ENCODE measurements at regions not wholly inside any gene's neighbourhood (a gene's known extent, or its start where the extent isn't known, plus 50 kb on each side); places are given as distances from the start of the nearest gene placed in this dataset.

DNA sequence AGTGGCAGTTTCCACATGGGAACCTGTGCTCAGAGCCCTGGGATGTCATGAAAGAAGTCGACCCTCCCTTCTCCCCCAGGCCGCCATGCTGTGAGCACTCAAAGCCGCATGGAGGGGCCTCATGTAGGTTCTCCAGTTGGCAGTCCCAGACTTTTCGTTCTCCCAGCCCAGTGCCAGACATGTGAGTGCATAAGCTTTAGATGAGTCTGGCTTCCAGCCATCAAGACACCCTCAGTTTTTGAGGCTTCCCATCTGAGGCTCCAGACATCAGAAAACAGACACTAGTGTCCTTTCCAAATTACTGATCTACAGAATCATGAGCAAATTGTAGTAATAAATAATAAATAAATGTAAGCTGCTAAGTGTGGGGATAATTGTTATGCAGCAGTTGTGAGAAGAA is 136.5 kb upstream of the AGBL1 start:
- Histone ChIP-seq H3K27me3 (ENCODE audit: control insufficient read depth, insufficient read depth, low read length) (no peaks in the 10 kb centered on the region), H3K4me3 (ENCODE audit: insufficient read depth, low read depth, low read length) (no peak overlapping the region), H3K36me3 (replicated peaks; ENCODE audit: control insufficient read depth, insufficient read depth, low read length) (no peaks in the 10 kb centered on the region)
- no peak for DNase-seq

DNA sequence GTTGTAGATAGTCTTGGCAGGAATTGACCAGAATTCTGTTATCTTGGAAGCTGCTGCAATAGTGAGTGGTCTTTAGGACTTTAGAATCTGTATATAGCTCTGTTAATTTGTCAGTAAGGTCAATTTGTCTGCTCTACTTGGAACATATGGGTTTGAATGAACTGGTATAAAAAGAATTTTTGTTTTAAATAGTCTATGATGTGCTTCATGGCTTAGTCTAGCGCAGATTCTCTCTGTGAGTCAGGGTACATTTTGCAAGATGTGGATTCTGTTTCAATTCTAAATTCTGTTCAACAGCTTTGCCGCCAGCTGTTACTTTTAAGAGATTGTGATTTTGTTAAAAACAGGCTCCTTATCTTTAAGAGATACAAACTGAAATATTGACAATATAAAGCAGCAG is 135.9 kb upstream of the AGBL1 start:
- no peaks in the 10 kb centered on the region for H3K36me3 ChIP-seq (replicated peaks; ENCODE audit: control insufficient read depth, insufficient read depth, low read length)
- no peak for DNase-seq
- no peak overlapping the region for H3K4me3 ChIP-seq (ENCODE audit: insufficient read depth, low read depth, low read length)
- no peaks in the 10 kb centered on the region for H3K27me3 ChIP-seq (ENCODE audit: control insufficient read depth, insufficient read depth, low read length)

- no peaks in the 10 kb centered on the region for H3K36me3 ChIP-seq (replicated peaks; ENCODE audit: control insufficient read depth, insufficient read depth, low read length)
- H3K4me3 ChIP-seq (ENCODE audit: insufficient read depth, low read depth, low read length), result no peak overlapping the region
- no peak for DNase-seq
- no peaks in the 10 kb centered on the region for H3K27me3 ChIP-seq (ENCODE audit: control insufficient read depth, insufficient read depth, low read length)
These were observed 132.7 kb upstream of the AGBL1 start for GRCh38 chr15:85947021-85947420.

- Histone ChIP-seq H3K27me3 (ENCODE audit: control insufficient read depth, insufficient read depth, low read length) (no peaks in the 10 kb centered on the region), H3K4me3 (ENCODE audit: insufficient read depth, low read depth, low read length) (no peak overlapping the region), H3K36me3 (replicated peaks; ENCODE audit: control insufficient read depth, insufficient read depth, low read length) (no peaks in the 10 kb centered on the region)
- no peak for DNase-seq
These were observed 131.7 kb upstream of the AGBL1 start for GRCh38 chr15:85947936-85948335.

DNA sequence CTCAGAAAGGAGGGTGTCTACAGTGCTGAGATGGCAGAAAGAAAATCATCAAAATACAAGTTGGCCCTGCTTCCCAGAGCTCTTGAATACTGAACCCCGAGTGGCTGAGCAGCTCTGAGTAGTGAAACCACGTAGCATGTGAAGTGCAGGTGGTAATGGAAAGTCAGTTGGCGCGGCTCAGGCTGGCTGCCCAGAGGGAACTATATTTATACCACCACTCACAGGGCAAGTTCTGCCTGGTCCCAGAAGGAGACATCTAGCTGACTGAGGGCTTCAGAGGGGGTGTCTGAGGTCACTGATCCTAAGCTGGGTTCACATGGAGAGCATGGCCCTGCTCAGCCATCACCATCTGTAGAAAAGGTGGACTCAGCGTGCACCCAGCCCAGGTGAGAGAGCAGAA is 129.6 kb upstream of the AGBL1 start:
- DNase-seq, result no peak
- Histone ChIP-seq H3K4me3 (ENCODE audit: insufficient read depth, low read depth, low read length) (no peak overlapping the region), H3K27me3 (ENCODE audit: control insufficient read depth, insufficient read depth, low read length) (no peaks in the 10 kb centered on the region), H3K36me3 (replicated peaks; ENCODE audit: control insufficient read depth, insufficient read depth, low read length) (no peaks in the 10 kb centered on the region)

DNA sequence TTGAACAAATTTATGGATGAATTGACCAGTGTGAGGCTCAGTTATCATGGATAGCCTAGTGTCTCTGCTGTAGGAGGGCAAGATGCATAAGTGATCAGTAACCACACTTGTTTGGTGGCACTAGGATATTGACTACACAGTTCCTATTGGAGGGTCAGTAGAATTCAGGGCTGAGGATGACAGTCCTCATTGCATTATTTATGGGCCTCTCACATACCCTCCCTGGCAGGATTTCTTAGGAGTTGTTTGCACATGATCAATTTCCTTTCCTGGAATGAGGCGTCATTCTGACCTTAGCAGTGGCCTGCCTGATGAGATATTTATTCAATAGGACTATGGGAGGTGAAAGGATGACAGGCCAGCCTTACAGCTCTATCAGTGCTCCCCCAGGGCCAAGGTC is 125.1 kb upstream of the AGBL1 start:
- H3K4me3 ChIP-seq (ENCODE audit: insufficient read depth, low read depth, low read length), result no peak overlapping the region
- no peaks in the 10 kb centered on the region for H3K36me3 ChIP-seq (replicated peaks; ENCODE audit: control insufficient read depth, insufficient read depth, low read length)
- DNase-seq, result no peak
- H3K27me3 ChIP-seq (ENCODE audit: control insufficient read depth, insufficient read depth, low read length), result no peaks in the 10 kb centered on the region

DNA sequence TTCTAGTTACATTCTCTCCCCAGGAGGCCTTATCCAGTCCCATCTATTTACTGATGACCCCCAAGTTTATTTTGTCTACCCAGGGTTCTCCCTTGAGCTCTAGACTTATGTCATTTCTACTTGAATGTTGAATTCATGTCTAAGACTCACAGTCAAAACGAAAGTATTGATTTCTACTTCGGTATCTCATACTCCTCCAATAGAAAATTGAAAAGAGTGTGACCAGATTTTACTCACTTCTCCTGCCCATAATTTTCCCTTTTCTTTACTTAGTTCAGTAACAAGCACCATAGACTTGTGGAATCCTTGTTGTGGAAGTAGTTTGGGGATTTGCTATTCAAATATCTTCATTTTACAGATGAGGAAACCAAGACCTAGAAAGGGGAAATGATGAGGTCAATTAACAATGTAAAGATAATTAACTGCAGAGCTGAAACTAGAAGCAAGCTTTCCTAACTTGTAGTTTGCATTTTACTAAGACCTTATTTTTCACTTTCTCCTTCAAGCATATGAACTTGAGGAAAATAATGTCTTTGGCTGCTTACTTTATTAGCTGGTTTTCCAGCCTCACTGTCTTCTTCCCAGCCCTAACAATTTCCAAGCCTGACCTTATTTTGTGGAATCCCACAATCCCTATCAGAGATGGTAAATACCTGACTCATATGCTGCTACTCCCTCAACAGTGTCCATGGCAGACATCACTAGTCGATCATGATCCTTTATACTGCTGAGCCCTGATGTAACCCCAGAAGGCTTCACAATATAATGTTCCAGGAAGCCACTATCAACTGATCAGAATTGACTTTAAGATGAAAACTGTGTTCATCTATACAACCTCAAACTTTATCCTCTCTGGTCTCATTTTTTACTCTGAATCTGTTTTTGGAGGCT is 123.9 kb upstream of the AGBL1 start:
- no peak overlapping the region for H3K4me3 ChIP-seq (ENCODE audit: insufficient read depth, low read depth, low read length)
- no peak for DNase-seq
- no peaks in the 10 kb centered on the region for H3K36me3 ChIP-seq (replicated peaks; ENCODE audit: control insufficient read depth, insufficient read depth, low read length)
- H3K27me3 ChIP-seq (ENCODE audit: control insufficient read depth, insufficient read depth, low read length), result no peaks in the 10 kb centered on the region

DNA sequence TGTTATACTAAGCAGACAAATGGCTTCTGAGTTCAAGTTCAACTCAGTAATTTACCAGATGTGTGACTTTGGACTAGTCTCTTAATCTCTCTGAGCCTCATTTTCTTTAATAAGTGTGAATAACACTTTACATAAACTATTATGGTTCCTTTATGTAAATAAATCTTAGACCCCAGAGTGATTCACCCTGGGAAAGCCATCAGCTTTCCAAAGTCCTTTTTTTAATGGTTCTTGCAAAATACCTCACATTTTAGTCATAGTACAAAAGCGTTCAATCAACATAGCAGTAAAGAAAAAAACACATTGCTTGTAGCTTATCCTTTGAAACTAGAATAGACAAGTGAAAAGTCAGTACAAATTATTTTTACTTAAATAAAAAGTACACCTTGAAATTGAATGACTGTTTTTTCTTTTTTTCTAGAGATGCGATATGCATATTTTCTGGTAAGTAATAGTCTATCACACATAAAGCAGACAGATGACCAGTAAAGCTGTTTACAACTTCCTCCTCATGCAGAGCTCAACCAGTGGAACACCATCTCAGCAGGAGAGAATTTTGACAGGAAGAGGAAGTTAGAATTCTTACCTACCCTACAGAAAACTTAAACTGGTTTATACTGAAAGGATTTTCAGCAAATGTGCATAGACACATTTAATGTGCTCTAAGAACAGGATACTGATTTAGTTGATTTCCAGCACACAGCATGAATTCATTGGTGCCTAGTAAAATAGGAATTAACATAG is 123.0 kb upstream of the AGBL1 start:
- H3K36me3 ChIP-seq (replicated peaks; ENCODE audit: control insufficient read depth, insufficient read depth, low read length), result no peaks in the 10 kb centered on the region
- no peak for DNase-seq
- no peak overlapping the region for H3K4me3 ChIP-seq (ENCODE audit: insufficient read depth, low read depth, low read length)
- H3K27me3 ChIP-seq (ENCODE audit: control insufficient read depth, insufficient read depth, low read length), result no peaks in the 10 kb centered on the region

DNA sequence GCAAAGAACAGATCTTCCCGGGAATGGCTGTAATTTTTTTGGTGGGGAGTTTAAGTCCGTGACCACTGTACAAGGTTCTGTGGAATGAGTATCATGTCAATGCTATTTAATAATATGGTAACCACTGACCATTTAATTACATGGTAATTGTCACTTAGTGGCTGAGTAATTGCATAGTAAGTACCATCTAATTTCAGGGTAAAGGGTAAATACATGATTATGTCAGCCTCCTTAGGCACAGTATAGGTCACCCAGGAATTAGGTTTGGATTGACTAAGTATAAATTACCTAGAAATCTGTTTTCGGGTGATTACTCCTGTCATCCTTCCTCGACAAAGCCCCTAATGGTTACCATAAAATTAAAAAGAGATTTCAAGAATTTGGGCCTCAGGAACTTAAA is 120.1 kb upstream of the AGBL1 start:
- H3K4me3 ChIP-seq (ENCODE audit: insufficient read depth, low read depth, low read length), result no peak overlapping the region
- H3K27me3 ChIP-seq (ENCODE audit: control insufficient read depth, insufficient read depth, low read length), result no peaks in the 10 kb centered on the region
- DNase-seq, result no peak
- no peaks in the 10 kb centered on the region for H3K36me3 ChIP-seq (replicated peaks; ENCODE audit: control insufficient read depth, insufficient read depth, low read length)

GRCh38 chr15:85960381-85960780 is 119.3 kb upstream of the AGBL1 start:
- Histone ChIP-seq H3K27me3 (ENCODE audit: control insufficient read depth, insufficient read depth, low read length) (no peaks in the 10 kb centered on the region), H3K36me3 (replicated peaks; ENCODE audit: control insufficient read depth, insufficient read depth, low read length) (no peaks in the 10 kb centered on the region), H3K4me3 (ENCODE audit: insufficient read depth, low read depth, low read length) (no peak overlapping the region)
- DNase-seq, result no peak

DNA sequence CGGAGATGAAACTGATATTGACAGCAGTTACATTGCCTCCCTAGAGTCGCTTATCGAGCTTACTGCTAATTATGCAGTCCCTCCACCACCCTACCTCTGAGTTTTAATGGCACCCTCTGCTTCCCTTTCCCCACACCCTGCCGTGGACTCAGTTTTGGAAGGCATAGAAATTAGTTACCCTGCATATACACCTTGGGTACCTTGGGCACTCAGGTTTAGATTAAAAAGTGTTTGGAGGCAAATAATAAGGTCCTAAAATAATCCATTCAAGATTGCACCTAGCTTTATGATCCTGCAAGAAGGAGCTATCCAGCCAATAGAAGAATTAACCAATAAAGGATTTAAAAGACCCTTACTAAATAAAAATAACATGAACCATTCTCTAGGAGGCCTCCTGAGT is 117.8 kb upstream of the AGBL1 start:
- DNase-seq, result no peak
- Histone ChIP-seq H3K4me3 (ENCODE audit: insufficient read depth, low read depth, low read length) (no peak overlapping the region), H3K36me3 (replicated peaks; ENCODE audit: control insufficient read depth, insufficient read depth, low read length) (no peaks in the 10 kb centered on the region), H3K27me3 (ENCODE audit: control insufficient read depth, insufficient read depth, low read length) (no peaks in the 10 kb centered on the region)

- H3K36me3 ChIP-seq (replicated peaks; ENCODE audit: control insufficient read depth, insufficient read depth, low read length), result no peaks in the 10 kb centered on the region
- no peak overlapping the region for H3K4me3 ChIP-seq (ENCODE audit: insufficient read depth, low read depth, low read length)
- H3K27me3 ChIP-seq (ENCODE audit: control insufficient read depth, insufficient read depth, low read length), result no peaks in the 10 kb centered on the region
- no peak for DNase-seq
These were observed 116.4 kb upstream of the AGBL1 start for GRCh38 chr15:85963262-85963760.

GRCh38 chr15:85964471-85964870 is 115.2 kb upstream of the AGBL1 start:
- no peaks in the 10 kb centered on the region for H3K27me3 ChIP-seq (ENCODE audit: control insufficient read depth, insufficient read depth, low read length)
- H3K36me3 ChIP-seq (replicated peaks; ENCODE audit: control insufficient read depth, insufficient read depth, low read length), result no peaks in the 10 kb centered on the region
- H3K4me3 ChIP-seq (ENCODE audit: insufficient read depth, low read depth, low read length), result no peak overlapping the region
- DNase-seq, result no peak

DNA sequence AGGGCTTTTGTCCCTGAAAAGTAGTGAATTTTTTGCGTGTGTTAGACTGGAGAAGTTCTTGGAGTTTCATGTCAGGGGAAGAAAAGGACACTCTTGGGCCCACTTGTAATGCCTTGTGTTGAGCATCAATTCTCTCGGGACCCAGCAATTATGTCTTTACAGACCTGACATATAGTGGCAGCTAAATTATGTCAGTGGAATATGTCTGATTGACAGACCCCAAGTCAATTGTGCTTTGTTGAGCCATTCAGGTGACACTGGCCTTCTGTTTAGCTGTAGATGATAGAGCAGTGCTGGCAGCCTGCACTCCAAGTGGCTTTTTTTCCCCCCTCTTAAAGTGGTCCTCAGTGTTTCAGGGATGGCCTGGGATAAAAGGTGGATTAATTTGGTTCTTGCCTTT is 112.1 kb upstream of the AGBL1 start:
- no peaks in the 10 kb centered on the region for H3K27me3 ChIP-seq (ENCODE audit: control insufficient read depth, insufficient read depth, low read length)
- H3K4me3 ChIP-seq (ENCODE audit: insufficient read depth, low read depth, low read length), result no peak overlapping the region
- no peak for DNase-seq
- H3K36me3 ChIP-seq (replicated peaks; ENCODE audit: control insufficient read depth, insufficient read depth, low read length), result no peaks in the 10 kb centered on the region
